Right lobe of liver (tissue), 4 donors: ENCODE measurements at regions not wholly inside any gene's neighbourhood (a gene's known extent, or its start where the extent isn't known, plus 50 kb on each side); places are given as distances from the start of the nearest gene placed in this dataset.

Experiments used
- POLR2A ChIP-seq: fragments of 450-650 bp; IDR thresholded peaks from one replicate; pipeline ENCODE4 v1.6.1; 2017; ENCODE audit warnings: antibody characterized with exemption, mild to moderate bottlenecking
- TF ChIP-seq, protein P1 (sequence below), 4 donors: fragments of 200-600 bp in 3 of 4; fragments of 450-650 bp in 1 of 4; IDR thresholded peaks; one replicate each; pipeline versions ENCODE4 v1.5.1 to v1.8.0; 2016 to 2022; ENCODE audit warnings: antibody characterized with exemption in 4 of 4, mild to moderate bottlenecking in 2 of 4
- donor health status: DM: no; HTN: no; CAD: no.
- donor health status: DM: no; HTN: no; CAD: no.
- donor health status: DM: no; HTN: yes; CAD: no.

DNA sequence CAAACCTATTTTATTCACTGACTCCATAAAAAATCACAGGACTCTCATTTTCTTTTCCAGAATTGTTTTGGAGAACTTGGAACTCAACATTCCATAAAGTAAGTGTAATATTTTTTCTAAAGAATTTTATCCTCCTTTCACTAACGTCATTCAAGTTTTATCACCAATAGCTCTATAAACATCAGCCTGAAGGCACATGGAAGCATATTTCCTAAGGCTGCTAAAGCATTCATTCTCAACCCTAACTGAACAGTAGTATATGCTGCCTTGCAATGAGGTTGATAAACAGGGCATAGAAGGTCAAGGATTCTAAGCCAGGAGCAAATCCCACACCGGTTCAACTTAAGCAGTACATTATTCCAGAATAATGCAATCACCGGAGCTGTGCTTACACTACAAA lies 273.9 kb downstream of the RAB38 start:
- TF ChIP-seq, protein P1, sequence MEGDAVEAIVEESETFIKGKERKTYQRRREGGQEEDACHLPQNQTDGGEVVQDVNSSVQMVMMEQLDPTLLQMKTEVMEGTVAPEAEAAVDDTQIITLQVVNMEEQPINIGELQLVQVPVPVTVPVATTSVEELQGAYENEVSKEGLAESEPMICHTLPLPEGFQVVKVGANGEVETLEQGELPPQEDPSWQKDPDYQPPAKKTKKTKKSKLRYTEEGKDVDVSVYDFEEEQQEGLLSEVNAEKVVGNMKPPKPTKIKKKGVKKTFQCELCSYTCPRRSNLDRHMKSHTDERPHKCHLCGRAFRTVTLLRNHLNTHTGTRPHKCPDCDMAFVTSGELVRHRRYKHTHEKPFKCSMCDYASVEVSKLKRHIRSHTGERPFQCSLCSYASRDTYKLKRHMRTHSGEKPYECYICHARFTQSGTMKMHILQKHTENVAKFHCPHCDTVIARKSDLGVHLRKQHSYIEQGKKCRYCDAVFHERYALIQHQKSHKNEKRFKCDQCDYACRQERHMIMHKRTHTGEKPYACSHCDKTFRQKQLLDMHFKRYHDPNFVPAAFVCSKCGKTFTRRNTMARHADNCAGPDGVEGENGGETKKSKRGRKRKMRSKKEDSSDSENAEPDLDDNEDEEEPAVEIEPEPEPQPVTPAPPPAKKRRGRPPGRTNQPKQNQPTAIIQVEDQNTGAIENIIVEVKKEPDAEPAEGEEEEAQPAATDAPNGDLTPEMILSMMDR (IDR thresholded peaks at IDR 0.05) = no peak
- TF ChIP-seq POLR2A = no peak
